ENCODE measurements at regions not wholly inside any gene's neighbourhood (a gene's known extent, or its start where the extent isn't known, plus 50 kb on each side); places are given as distances from the start of the nearest gene placed in this dataset.

DNA sequence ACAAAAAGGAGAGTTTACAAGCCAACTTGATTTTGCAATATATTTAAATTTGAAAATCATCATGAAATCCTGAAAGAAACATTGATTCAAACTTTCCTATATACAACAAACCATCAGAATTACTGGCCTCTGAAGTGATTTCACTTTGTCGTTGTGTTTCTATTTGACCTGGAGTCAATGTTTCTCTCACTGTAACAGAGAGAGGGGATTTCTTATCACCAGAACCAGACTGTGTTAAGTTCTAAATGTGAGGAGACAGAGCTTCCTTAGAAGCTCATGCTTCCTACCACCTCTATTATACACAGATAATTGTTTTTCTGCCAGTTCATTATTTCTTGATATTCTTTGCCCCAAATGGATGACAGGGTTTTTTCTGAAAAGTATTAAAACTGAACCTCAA lies 245.0 kb upstream of the RND3 start:
- peaks cover 3% of the 10 kb centered on the region for H3K4me1 ChIP-seq (ENCODE audit: control insufficient read depth, insufficient read depth, low read length)

DNA sequence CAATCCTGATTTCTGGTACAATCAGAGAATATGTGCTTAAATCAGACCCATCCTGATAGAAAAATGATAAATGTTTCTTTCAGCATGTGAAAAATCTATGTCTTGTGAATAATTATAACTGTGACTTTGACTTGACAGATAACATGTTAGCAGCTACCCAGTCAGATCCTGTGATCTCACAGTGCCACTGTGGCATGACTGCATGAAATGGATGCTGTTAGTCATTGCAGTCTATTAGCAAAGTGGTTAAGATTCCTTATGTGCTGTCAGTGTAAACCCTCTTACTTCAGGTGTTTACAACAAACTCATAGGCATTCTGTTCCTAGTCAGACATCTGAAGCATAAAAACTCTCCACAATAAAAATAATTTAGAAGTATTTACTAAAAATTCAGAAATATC lies 244.6 kb upstream of the RND3 start:
- Histone ChIP-seq H3K27ac (ENCODE audit: low read length) (no peak overlapping the region), H3K9me3 (ENCODE audit: control insufficient read depth, low read depth, low read length) (no peaks in the 10 kb centered on the region), H3K27me3 (ENCODE audit: control insufficient read depth, insufficient read depth, low read length) (no peaks in the 10 kb centered on the region), H3K4me3 (ENCODE audit: low read length) (no peak overlapping the region), H3K36me3 (ENCODE audit: control insufficient read depth, insufficient read depth, low read length) (no peaks in the 10 kb centered on the region), H3K4me1 (ENCODE audit: control insufficient read depth, insufficient read depth, low read length) (peaks cover 3% of the 10 kb centered on the region)
- peak; percentile 17 to 20 for DNase-seq

More for the DNA sequence above, 245.0 kb upstream of the RND3 start:
- H3K4me3 ChIP-seq (ENCODE audit: low read length): no peak overlapping the region
- H3K36me3 ChIP-seq (ENCODE audit: control insufficient read depth, insufficient read depth, low read length): no peaks in the 10 kb centered on the region
- no peak for DNase-seq
- H3K27ac ChIP-seq (ENCODE audit: low read length): peak overlapping the region; percentile 57
- no peaks in the 10 kb centered on the region for H3K9me3 ChIP-seq (ENCODE audit: control insufficient read depth, low read depth, low read length)
- no peaks in the 10 kb centered on the region for H3K27me3 ChIP-seq (ENCODE audit: control insufficient read depth, insufficient read depth, low read length)
- WGBS (ENCODE audit: insufficient coverage, low lambda C conversion rate): no CpG with 5 or more reads among the region's 1 CpG

DNA sequence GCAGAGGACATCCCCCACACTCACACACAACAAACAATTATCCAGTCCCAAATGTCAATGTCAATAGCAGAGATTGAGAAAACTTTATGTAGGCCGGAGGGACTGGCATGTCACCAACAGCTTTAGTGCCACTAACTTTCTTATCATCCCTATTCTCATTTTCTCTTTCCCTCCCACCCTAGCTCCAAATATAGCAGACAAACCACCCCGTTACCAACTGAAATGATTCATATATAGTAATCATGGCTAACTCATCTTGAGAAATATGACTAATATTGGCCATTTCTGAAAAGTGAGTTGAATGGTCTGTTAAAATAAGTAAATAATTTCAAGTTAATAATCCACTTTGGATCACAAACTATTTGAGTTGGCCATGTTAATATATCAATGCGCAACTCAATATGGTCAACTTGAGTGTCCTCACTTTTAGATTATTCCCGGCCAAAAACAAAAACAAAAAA lies 242.1 kb upstream of the RND3 start:
- Histone ChIP-seq H3K9me3 (ENCODE audit: control insufficient read depth, low read depth, low read length) (no peaks in the 10 kb centered on the region), H3K4me3 (ENCODE audit: low read length) (no peak overlapping the region), H3K27ac (ENCODE audit: low read length) (no peak overlapping the region), H3K4me1 (ENCODE audit: control insufficient read depth, insufficient read depth, low read length) (peaks cover 3% of the 10 kb centered on the region), H3K36me3 (ENCODE audit: control insufficient read depth, insufficient read depth, low read length) (no peaks in the 10 kb centered on the region), H3K27me3 (ENCODE audit: control insufficient read depth, insufficient read depth, low read length) (no peaks in the 10 kb centered on the region)
- DNase-seq: no peak
- WGBS (ENCODE audit: insufficient coverage, low lambda C conversion rate): 80% methylated on average over 1 of the region's 4 CpGs

DNA sequence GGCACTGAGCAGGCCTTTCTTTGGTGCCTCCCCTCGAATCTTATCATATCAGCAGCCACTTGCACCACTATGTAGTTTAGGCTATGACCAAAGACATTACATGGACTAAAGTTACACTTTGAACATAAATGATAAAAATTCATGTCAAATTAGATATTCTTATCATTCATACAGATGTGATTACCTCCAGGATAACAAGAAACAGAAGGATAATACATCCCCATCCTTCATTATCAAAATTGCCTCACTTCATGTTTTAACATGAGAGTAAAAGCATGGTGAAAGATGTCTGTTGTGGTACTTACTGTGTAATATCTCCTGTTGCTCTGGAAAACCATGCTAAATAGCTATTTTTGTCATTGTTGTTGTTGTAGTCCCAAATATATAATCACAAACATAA lies 230.8 kb upstream of the RND3 start:
- WGBS (ENCODE audit: insufficient coverage, low lambda C conversion rate): no CpG with 5 or more reads among the region's 1 CpG
- Histone ChIP-seq H3K27ac (ENCODE audit: low read length) (no peak overlapping the region), H3K36me3 (ENCODE audit: control insufficient read depth, insufficient read depth, low read length) (no peaks in the 10 kb centered on the region), H3K4me1 (ENCODE audit: control insufficient read depth, insufficient read depth, low read length) (no peaks in the 10 kb centered on the region), H3K9me3 (ENCODE audit: control insufficient read depth, low read depth, low read length) (no peaks in the 10 kb centered on the region), H3K27me3 (ENCODE audit: control insufficient read depth, insufficient read depth, low read length) (no peaks in the 10 kb centered on the region), H3K4me3 (ENCODE audit: low read length) (no peak overlapping the region)
- DNase-seq: no peak

DNA sequence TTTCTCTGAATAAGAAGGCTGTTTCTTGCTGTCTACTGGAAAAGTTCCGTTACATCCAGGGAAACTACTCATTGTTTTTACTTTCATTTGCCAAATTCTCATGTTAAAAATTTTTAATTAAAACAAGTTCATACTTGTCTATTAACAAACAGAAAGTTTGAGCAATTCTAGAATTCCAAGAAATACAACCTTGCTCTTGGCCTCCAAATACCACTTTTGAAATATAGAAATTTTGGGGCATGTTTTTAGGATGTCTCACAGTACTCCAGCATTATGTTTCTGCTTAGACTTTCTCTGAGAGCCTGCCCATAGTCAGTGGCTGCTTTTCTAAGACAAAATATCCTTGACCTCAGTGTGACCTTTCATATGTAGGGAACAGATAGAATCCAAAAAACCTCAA lies 228.7 kb upstream of the RND3 start:
- 100% methylated on average over 1 of the region's 1 CpG for WGBS (ENCODE audit: insufficient coverage, low lambda C conversion rate)
- Histone ChIP-seq H3K27ac (ENCODE audit: low read length) (no peak overlapping the region), H3K9me3 (ENCODE audit: control insufficient read depth, low read depth, low read length) (no peaks in the 10 kb centered on the region), H3K4me1 (ENCODE audit: control insufficient read depth, insufficient read depth, low read length) (no peaks in the 10 kb centered on the region), H3K36me3 (ENCODE audit: control insufficient read depth, insufficient read depth, low read length) (no peaks in the 10 kb centered on the region), H3K27me3 (ENCODE audit: control insufficient read depth, insufficient read depth, low read length) (no peaks in the 10 kb centered on the region), H3K4me3 (ENCODE audit: low read length) (no peak overlapping the region)
- DNase-seq: no peak

DNA sequence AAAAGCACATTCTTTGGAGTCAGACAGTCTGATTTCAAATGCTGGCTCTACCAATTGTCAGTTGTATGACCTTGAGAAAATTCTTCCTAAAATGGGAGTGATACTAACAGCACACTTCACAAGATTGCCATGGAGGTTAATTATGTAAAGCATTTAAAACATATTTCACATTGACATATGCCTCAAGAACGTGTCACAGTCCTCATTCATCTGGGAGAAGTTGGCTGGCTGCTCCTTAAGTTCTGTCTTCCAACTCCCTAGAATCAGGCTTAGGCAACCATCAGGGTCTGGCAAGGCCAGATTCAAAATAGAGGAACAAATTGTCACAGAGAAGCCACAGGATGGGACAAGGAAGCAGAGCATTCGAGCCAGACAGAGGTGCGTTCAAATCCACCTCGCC lies 228.0 kb upstream of the RND3 start:
- no peaks in the 10 kb centered on the region for H3K4me1 ChIP-seq (ENCODE audit: control insufficient read depth, insufficient read depth, low read length)
- H3K27ac ChIP-seq (ENCODE audit: low read length): no peak overlapping the region
- H3K9me3 ChIP-seq (ENCODE audit: control insufficient read depth, low read depth, low read length): no peaks in the 10 kb centered on the region
- H3K4me3 ChIP-seq (ENCODE audit: low read length): no peak overlapping the region
- no peaks in the 10 kb centered on the region for H3K27me3 ChIP-seq (ENCODE audit: control insufficient read depth, insufficient read depth, low read length)
- H3K36me3 ChIP-seq (ENCODE audit: control insufficient read depth, insufficient read depth, low read length): no peaks in the 10 kb centered on the region
- WGBS (ENCODE audit: insufficient coverage, low lambda C conversion rate): no CpG with 5 or more reads among the region's 4 CpGs
- DNase-seq: no peak

DNA sequence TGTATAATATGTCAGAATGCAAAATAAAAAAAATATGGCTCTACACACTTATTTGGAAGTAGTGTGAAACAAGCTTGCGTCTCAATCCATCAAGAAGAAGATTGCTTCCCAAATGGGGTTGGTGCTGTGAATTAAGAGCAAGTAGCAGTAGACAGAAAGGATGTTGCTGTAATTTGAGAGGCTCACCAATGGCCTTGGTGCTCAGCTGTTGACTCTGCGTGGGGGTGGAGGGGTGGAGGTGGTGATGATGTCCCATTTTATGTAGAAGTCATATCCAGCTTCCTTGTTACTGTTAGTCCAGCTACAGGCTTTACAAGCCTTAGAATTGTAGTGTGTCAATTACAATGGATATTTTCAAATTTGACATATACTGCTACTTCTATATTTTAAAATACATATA lies 223.4 kb upstream of the RND3 start:
- DNase-seq: no peak
- H3K36me3 ChIP-seq (ENCODE audit: control insufficient read depth, insufficient read depth, low read length): no peaks in the 10 kb centered on the region
- 100% methylated on average over 1 of the region's 2 CpGs for WGBS (ENCODE audit: insufficient coverage, low lambda C conversion rate)
- no peaks in the 10 kb centered on the region for H3K9me3 ChIP-seq (ENCODE audit: control insufficient read depth, low read depth, low read length)
- no peaks in the 10 kb centered on the region for H3K27me3 ChIP-seq (ENCODE audit: control insufficient read depth, insufficient read depth, low read length)
- no peaks in the 10 kb centered on the region for H3K4me1 ChIP-seq (ENCODE audit: control insufficient read depth, insufficient read depth, low read length)
- H3K27ac ChIP-seq (ENCODE audit: low read length): no peak overlapping the region
- H3K4me3 ChIP-seq (ENCODE audit: low read length): no peak overlapping the region

DNA sequence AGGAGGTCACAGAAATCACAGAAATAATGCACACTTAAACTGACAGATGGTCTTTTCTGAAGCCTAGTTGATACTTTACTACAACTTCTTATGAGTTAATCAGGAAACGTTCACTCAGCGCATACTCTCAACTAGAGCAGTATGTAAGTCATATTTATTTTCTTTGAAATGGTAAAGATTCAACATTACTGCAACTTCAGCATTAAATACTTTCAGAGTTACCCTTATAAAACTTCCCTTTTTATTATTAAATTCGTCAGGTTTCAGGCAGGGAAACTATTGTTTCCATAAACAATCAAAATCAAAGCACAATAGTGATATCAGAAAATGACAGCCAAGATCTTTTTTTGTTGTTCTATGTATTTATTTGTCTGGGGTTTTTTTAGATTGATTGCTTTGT lies 222.6 kb upstream of the RND3 start:
- no CpG with 5 or more reads among the region's 3 CpGs for WGBS (ENCODE audit: insufficient coverage, low lambda C conversion rate)
- H3K36me3 ChIP-seq (ENCODE audit: control insufficient read depth, insufficient read depth, low read length): no peaks in the 10 kb centered on the region
- H3K4me1 ChIP-seq (ENCODE audit: control insufficient read depth, insufficient read depth, low read length): no peaks in the 10 kb centered on the region
- DNase-seq: no peak
- H3K27me3 ChIP-seq (ENCODE audit: control insufficient read depth, insufficient read depth, low read length): no peaks in the 10 kb centered on the region
- H3K9me3 ChIP-seq (ENCODE audit: control insufficient read depth, low read depth, low read length): no peaks in the 10 kb centered on the region
- no peak overlapping the region for H3K4me3 ChIP-seq (ENCODE audit: low read length)
- no peak overlapping the region for H3K27ac ChIP-seq (ENCODE audit: low read length)

DNA sequence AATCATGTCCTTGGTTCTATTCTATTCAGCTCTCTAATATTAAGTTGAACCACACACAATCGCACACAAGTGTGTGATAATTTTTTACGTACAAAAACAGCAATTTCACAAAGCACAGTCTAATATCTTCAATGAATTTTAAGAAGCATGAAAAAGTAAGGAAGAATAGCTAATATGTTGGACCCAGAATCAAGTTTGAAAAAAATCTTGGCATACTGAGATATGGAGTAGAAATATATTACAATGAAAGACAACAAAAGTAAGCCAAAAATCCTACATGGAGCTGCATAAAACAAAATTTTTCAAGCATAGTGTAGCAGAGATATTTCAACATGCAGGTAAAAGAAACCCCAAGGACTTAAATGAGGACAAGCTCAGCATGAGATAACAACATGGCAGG lies 219.1 kb upstream of the RND3 start:
- Histone ChIP-seq H3K27ac (ENCODE audit: low read length) (no peak overlapping the region), H3K9me3 (ENCODE audit: control insufficient read depth, low read depth, low read length) (no peaks in the 10 kb centered on the region), H3K27me3 (ENCODE audit: control insufficient read depth, insufficient read depth, low read length) (no peaks in the 10 kb centered on the region), H3K36me3 (ENCODE audit: control insufficient read depth, insufficient read depth, low read length) (no peaks in the 10 kb centered on the region), H3K4me3 (ENCODE audit: low read length) (no peak overlapping the region), H3K4me1 (ENCODE audit: control insufficient read depth, insufficient read depth, low read length) (no peaks in the 10 kb centered on the region)
- no CpG with 5 or more reads among the region's 2 CpGs for whole genome bisulfite sequencing (ENCODE audit: insufficient coverage, low lambda C conversion rate)
- DNase-seq: no peak

DNA sequence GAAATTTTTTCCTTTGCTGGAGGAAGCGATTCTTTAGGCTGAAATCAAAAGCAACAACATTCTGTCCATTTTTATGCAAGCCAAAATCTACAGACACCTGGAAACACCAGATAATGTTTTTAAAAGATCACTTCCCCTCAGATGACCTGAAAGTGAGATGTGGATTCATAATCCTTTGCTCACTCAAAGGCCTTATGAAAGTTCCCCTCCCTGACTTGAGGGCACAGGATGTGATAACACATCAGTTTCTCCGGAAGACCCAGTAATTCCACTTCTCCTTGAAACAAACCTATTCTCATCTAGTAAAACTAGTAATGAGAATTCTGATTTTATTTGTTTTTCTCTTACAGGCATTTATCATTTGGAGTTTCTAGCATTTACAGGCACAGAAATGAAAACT lies 218.3 kb upstream of the RND3 start:
- no peaks in the 10 kb centered on the region for H3K4me1 ChIP-seq (ENCODE audit: control insufficient read depth, insufficient read depth, low read length)
- H3K4me3 ChIP-seq (ENCODE audit: low read length): no peak overlapping the region
- no peak overlapping the region for H3K27ac ChIP-seq (ENCODE audit: low read length)
- no peak for DNase-seq
- H3K36me3 ChIP-seq (ENCODE audit: control insufficient read depth, insufficient read depth, low read length): no peaks in the 10 kb centered on the region
- no CpG with 5 or more reads among the region's 2 CpGs for WGBS (ENCODE audit: insufficient coverage, low lambda C conversion rate)
- no peaks in the 10 kb centered on the region for H3K9me3 ChIP-seq (ENCODE audit: control insufficient read depth, low read depth, low read length)
- no peaks in the 10 kb centered on the region for H3K27me3 ChIP-seq (ENCODE audit: control insufficient read depth, insufficient read depth, low read length)

DNA sequence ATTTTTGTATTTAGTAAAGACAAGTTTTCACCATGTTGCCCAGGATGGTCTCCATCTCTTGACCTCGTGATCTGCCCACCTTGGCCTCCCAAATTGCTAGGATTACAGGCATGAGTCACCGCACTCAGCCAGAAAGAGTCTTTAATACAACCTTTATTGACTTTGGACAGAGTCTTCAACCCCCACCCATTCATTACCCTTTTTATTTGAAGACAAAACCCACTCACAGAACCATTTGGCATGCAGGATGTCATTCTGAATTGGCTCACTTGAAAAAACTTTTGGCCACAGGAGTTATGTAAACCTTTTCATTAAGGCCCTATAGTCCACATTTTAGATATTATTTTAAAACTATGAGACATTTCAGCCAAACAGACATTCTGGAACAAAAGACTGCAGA lies 217.9 kb upstream of the RND3 start:
- Histone ChIP-seq H3K27me3 (ENCODE audit: control insufficient read depth, insufficient read depth, low read length) (no peaks in the 10 kb centered on the region), H3K4me1 (ENCODE audit: control insufficient read depth, insufficient read depth, low read length) (no peaks in the 10 kb centered on the region), H3K36me3 (ENCODE audit: control insufficient read depth, insufficient read depth, low read length) (no peaks in the 10 kb centered on the region), H3K27ac (ENCODE audit: low read length) (no peak overlapping the region), H3K9me3 (ENCODE audit: control insufficient read depth, low read depth, low read length) (no peaks in the 10 kb centered on the region), H3K4me3 (ENCODE audit: low read length) (no peak overlapping the region)
- WGBS (ENCODE audit: insufficient coverage, low lambda C conversion rate): no CpG with 5 or more reads among the region's 2 CpGs
- no peak for DNase-seq
